Activated T-cell treated with anti-CD3 and anti-CD28 coated beads for 1 hour (primary cell): ENCODE measurements at regions not wholly inside any gene's neighbourhood (a gene's known extent, or its start where the extent isn't known, plus 50 kb on each side); places are given as distances from the start of the nearest gene placed in this dataset.
A peak's percentile ranks its signal among the peaks of the same experiment; 100 is the strongest.

Experiments
- DNase-seq: peaks from one replicate; pipeline ENCODE4 v3.0.0-alpha.2; 2020; ENCODE audit warnings: low read depth

- DNase-seq: no peak
Measured at GRCh38 chr22:23522623-23523251, 57.4 kb downstream of the IGLL1 start.

- DNase-seq: peak; percentile 49
Measured at GRCh38 chr22:23521441-23522113, 58.5 kb downstream of the IGLL1 start.

- no peak for DNase-seq
Measured at GRCh38 chr22:23520863-23521440, 59.1 kb downstream of the IGLL1 start.

GRCh38 chr22:23519442-23520157 lies 60.5 kb downstream of the IGLL1 start:
- no peak for DNase-seq

GRCh38 chr22:23518376-23519187 lies 61.5 kb downstream of the IGLL1 start:
- no peak for DNase-seq

- no peak for DNase-seq
Measured at GRCh38 chr22:23517804-23518375, 62.2 kb downstream of the IGLL1 start.

- DNase-seq: no peak
Measured at GRCh38 chr22:23516304-23516703, 63.8 kb downstream of the IGLL1 start.

GRCh38 chr22:23514322-23515038 lies 65.6 kb downstream of the IGLL1 start:
- DNase-seq: no peak

GRCh38 chr22:23513705-23514104 lies 66.4 kb downstream of the IGLL1 start:
- no peak for DNase-seq

- no peak for DNase-seq
Measured at GRCh38 chr22:23513133-23513532, 67.0 kb downstream of the IGLL1 start.

- no peak for DNase-seq
Measured at GRCh38 chr22:23512721-23513120, 67.4 kb downstream of the IGLL1 start.

- DNase-seq: no peak
Measured at GRCh38 chr22:23512348-23512705, 67.8 kb downstream of the IGLL1 start.

- DNase-seq: no peak
Measured at GRCh38 chr22:23511627-23512347, 68.3 kb downstream of the IGLL1 start.

- DNase-seq: no peak
Measured at GRCh38 chr22:23509571-23510302, 70.4 kb downstream of the IGLL1 start.

- no peak for DNase-seq
Measured at GRCh38 chr22:23504516-23504915, 75.6 kb downstream of the IGLL1 start.

GRCh38 chr22:23503736-23504440 lies 76.2 kb downstream of the IGLL1 start:
- no peak for DNase-seq

- no peak for DNase-seq
Measured at GRCh38 chr22:23503142-23503541, 76.9 kb downstream of the IGLL1 start.

- no peak for DNase-seq
Measured at GRCh38 chr22:23501708-23502107, 78.4 kb downstream of the IGLL1 start.

- no peak for DNase-seq
Measured at GRCh38 chr22:23501261-23501619, 78.8 kb downstream of the IGLL1 start.
